Hepatocyte (in vitro differentiated cells): ENCODE measurements at regions not wholly inside any gene's neighbourhood (a gene's known extent, or its start where the extent isn't known, plus 50 kb on each side); places are given as distances from the start of the nearest gene placed in this dataset. TPM values are rescaled to one million over a fixed set of nuclear protein-coding genes. Genes with fewer than 3 reads are reported as not detected.

ENCODE experiments used
- small RNA-seq: library from RNA; depleted of rRNA; stranded (forward); fragments of <200 nt; gene quantifications from one replicate; pipeline ENCODE3, GENCODE V24; 2014

Small RNAs in the stretch of these regions (small RNA-seq; reads per million reads assigned to genes)
- gene AC139792.3 = not detected
